Ramos (cell line): ENCODE measurements at regions not wholly inside any gene's neighbourhood (a gene's known extent, or its start where the extent isn't known, plus 50 kb on each side); places are given as distances from the start of the nearest gene placed in this dataset.
"Not testable (repeated sequence)": the region's sequence is repeated elsewhere in the genome, so short reads cannot be mapped to it uniquely, and the experiment has no call there.

ENCODE experiments used
- in situ Hi-C: fragments of 300-500 bp; cut with MboI; formaldehyde crosslinking; loops from one replicate; pipeline ENCODE4 v1.14.3; 2022; ENCODE audit warnings: low sequenced_read_pairs; ENCODE audit not compliant: unreplicated experiment

DNA sequence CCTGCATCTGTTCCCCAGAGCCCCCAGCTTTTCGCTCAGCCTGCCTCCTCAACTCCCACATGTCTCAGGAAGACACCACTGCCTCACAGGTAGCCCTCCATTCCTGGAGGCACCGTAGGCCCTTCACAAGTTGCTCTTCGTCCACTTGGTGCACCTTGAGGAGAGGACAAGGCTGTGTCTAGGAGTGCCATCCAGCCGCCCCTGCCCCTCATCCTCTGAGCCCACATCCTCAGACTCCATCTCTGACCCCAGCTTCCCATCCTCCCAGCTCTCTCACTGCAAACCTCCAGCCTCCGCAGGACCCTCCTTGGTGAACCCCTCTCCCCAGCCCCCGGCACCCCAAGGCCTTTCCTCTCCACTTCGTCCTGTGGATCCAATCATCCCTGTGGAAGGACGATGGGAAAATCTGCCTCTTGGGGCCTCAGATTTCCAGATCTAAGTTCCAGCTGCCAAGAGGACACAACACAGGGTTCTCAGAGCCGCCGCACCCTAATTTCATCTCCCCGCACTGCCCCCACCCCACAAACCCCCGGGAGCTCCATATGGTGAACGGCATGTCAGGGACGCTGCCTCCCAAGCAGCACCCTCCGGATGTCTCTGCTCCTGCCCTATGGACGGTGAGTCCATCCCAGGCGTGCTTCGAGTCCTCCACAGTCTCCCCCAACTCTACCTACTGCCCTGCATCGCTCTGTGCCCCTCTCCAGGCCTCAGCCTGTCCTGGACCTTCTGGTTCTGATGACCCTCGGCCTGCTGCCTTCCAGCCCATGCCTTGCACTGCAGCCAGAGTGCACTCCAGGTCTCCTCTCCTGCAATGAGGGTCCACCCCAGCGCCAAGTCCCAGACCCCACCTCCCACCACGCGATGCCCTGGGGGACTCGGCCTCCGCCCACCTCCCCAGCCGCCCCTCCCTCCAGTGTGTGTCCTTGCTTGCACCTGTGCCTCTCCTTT lies 314.1 kb upstream of the DIO3 start:
- in situ Hi-C loops: no loop called here

DNA sequence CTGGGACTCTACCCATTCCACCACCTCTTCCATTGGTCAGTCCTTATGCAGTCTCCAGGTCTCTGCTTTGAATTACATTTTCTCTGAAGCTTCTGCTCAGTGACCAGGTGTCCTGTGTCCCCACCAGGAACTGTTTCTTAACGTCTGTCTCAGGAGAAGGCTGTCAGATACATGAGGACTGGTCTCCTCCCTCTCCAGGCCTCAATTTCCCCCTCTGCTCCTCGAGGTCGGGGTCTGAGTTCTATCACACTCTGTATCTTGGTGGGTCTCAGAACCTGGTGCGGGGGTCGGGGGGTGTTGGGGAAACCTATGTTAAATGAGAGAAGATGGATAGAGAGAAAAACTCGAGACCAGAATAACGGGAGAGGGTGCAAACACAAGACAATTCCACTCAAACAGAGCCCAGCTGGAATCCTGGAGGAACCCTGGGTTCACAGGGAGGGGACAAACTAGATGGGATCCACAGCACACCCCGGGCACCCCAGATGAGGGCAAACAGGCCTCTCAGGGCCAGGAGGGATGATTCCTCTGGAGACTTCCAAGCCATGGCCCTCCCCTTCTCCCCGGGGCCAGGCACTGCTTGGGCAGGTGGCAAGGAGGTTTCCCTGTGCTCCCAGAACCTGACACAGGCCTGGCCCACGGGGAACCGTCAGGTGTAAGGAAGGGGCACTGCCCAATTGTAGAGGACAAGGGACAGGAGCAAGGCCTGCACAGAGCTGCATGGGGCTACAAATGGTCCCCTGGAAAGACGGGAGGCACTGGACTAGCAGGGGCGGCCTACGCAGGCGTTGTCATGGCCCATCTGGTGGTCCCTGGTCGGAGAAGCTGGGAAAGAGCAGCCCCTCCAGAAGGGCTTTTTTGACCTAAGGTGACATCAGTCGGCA lies 313.2 kb upstream of the DIO3 start:
- in situ Hi-C loops: no loop called here

DNA sequence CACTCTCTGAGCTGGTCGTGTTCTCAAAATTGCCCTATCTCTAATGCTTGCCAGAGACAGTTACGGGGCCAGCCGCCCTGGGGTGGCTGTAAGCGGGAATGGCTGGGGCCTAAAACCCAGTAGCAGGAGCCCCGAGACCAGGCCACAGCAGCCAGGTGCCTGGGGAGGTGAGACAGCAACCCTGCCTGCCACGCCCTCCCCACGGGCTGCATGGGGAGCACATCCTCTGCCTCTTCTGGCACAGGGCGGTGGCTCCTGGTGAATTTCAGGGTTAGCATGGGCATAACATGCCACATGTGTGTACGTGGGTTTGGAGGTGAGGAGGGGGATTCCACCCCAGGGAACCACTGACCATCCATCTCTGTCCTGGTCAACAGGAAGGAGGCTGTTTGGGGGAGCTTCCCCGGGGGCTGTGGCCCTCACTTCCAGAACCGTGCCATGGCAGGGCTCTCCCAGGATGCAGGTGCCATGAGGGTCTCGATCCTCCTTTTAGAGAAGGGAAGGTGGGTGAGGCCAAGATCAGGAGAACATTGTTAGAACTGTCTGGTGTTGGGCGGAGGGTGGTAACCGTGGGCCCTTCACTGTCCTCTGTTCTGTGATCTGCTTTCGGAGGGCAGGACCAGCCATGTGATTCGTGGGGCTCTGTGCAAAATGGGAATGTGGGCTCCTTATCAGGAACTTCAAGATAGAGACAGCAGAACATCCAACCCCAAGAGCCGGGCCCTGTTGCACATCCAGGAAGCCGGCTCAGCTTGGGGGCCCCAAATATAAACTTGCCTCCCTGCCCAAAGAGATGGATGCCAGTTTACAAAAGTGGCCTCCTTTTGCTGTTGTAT lies 312.2 kb upstream of the DIO3 start:
- in situ Hi-C loops: no loop called here

DNA sequence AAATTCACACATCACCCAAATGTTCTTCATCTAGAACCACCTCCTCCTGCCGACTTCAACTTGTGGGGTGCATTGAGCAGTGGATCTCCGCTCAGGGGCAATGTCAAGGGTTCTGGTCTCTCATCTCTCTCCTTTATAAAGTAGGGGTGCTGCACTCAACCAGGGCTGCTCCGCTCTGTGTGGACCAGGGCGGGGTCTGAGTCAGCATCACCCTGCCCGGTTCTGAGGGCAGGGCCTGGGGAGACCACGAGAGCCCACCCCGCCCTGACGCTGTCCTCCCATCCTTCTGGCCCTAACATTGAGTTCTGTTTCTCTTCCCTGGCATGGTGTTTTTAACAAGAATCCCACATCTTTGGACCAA lies 311.6 kb upstream of the DIO3 start:
- in situ Hi-C loops: no loop called here

DNA sequence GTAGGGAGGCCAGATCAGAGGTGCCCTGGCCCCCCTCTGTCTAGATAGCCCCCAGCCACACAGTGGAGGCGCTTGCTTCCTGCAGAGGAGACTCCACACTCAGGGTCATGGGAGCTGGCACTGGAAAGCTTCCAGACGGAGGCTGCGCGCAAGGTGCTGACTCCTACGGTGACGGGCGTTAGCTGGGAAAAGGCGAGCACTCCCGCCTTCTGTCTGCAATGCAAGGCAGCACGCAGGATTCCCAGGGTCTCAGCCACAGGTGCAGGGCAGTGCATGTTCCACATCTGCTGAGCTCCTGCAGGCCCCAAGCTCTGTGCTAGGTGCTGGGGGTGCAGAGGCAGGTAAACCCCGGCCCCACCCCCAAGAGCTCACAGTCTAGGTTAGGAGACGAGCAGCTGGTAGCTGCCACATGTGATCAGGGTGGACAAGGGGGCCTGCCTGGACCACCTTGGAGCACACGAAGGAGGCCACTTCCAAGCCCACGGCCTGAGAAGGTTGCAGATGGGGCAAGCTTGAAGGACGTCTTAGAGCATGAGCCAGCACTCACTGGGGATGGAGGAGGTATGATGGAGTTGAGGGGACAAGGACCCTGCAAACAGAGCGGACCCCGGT lies 310.9 kb upstream of the DIO3 start:
- in situ Hi-C loops: no loop called here

DNA sequence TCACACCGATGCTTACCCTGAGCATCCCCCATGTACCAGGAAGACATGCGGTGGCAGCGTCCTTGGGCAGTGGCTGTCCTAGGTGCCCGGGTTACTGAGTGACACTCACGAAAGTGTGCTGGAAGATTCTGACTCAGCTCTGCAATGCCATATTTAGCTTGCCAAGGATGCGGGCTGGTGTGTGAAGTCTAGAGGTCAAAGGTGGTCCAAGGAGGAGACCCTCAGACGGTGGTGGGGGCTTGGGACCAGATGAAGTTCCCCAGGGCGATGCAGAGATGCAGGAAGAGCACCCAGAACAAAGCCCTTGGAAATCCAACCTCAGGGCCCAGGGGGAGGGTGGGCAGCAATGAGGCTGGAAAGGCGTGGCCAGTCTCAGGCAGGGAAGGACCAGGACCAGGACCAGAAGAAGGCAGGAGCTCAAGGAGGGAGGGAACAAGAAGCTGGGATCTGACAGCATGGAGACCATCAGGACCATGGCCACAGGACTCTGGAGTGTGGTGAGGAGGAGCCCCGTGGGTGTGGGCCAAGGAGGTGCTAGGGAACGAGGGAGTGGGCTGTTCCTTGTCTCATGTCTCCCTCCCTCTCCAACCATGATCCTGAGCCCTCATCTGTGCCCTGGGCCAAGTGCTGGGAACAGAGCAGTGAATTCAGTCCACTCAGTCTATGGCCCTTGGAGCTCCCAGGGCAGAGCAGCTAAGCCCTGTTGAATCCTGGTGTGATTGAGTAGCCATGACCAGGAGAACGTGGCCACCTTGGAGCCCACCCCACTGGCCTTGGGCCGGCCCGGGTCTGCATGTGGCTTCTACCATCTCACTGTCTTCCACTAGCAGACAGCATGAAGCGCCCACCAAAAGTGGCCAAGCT lies 310.1 kb upstream of the DIO3 start:
- in situ Hi-C loops: no loop called here

DNA sequence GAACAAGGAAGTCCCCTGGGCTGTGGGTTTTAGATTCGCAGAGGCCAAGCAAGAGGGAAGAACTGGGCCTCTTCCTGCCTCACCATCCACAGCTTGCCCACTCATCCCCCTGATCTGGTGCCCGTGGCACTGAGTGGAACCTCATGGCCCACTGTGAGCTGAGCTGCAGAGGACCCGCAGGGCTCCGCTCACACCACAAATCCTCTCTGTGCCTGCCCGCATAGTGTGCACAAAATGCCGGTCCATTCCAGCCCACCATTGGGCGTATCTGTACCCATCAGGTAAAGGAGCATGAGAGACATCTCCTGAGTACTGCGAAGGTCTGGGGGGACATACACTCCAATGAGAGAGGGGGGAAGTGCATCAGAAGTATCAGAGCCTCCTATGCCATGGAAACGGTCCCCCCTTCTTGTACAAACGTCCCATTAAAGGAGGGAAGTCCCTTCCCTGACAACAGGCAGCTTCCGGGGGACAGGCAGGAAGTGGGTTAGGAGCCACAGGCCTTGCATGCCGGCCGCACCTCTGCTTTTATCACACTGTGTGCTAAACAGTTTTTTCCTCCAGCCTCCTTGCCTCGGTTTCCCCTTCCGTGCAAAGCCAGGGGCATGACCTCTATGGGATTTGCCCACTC lies 309.4 kb upstream of the DIO3 start:
- in situ Hi-C loops: no loop called here

DNA sequence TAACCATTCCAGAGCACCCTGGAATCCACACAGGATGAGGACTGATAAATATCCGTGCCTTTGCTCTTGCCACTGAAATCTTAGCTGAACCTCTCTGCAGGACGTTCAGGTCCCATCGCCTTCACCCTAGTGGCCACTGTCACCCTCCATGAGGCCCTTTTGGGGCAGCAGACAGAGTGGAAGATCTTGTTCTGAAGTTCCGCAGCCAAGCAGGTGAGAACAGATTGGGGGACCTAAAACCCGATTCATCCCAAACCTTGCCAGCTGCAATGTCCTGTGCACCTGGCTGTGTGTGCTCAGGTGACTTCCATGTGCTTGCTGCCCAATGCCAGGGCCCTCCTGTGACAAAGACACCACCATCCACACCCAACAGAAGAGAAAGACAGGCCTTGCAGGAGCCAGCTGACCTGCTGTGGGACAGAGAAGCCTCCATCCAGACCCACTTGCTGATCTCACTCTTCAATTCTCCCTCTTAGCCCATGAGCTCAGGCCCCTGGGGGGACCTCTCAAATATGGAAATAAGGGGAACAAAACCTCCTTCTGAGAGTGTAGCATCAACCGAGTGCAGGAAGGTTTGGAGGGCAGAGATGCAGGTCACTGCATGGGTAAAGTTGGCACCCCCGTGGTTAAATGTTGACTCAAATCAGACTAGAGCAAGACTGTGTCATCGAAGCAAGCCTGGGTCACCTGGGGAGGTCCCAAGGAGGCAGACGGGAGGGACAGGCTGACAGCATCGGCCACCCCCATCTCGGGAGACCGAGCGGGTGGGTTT lies 308.7 kb upstream of the DIO3 start:
- in situ Hi-C loops: no loop called here

DNA sequence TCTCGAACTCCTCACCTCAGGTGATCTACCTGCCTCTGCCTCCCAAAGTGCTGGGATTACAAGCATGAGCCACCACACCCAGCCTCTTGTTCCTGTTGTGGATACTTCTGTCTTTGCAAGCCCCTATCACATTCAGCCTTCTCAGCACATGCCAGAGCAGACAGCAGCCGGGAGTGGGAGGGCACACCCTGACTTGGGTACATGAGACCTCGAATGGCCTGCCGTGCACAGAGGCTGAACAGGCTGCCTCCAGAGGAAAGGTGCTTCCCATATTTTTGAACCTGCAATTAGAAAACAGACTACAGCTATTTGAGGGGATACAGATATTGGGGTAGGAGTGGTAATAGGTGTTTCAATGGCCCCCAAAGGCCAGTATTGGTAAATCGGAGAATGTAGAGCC lies 307.3 kb upstream of the DIO3 start:
- in situ Hi-C loops: no loop called here

DNA sequence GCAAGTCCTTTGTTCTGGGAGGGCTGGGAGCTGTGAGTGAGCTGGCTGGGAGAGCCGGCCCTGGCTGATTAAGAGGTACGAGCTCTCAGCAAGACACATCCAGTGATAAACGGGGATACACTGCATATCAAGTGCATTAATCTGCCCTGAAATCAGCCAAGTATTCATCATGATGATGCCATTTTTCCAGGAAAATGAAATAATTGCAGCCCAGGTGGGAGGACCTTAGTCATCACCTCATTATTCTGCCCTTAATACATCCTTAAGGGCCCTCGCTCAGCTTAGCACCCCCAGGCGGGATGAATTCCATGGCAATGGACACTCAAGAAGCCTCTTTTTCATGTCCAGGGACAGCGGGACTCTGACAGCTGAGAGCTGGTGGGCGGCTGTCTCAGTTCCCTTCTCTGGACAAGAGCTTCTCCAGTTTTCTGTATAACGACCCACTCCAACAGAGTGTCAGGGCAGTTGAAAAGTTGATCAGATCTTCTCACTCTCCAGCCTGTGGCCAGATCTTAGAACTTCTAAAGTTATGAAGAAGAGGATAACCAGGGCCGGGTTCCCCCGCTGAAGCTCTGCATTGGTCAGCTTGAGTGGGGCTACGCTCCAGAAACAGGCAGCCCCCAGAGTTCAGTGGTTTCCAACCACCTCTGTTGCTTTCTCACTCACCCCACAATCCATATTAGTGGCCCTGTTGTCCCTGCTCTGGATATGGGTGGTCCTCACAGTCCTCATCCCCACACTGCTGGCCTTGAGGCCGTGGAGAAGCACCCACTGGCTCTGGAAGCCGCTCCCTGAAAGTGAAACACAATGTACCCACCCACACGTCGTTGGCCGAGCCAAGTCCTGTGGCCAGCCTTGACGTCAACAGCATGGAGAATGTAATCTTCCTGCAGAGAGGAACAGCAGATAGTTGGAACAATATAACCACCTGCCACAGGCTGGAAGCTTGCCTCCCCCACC lies 306.2 kb upstream of the DIO3 start:
- in situ Hi-C loops: no loop called here

DNA sequence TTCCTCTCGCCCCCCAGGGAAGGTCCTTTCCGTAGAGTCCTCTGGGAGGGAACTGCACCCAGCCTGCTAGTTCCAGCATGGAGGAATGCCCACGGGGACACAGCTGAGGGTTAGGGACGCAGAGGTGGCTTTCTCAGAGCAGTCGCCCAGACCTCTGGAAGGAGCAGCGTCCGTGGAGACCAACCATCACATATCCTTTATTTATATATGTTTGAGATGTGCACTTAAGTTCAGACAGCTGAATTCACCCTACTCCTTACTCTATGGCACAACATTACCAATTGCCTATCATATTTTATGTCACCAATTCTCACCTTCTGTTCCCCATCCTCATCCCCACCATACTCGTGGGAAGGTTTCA lies 305.6 kb upstream of the DIO3 start:
- in situ Hi-C loops: no loop called here

DNA sequence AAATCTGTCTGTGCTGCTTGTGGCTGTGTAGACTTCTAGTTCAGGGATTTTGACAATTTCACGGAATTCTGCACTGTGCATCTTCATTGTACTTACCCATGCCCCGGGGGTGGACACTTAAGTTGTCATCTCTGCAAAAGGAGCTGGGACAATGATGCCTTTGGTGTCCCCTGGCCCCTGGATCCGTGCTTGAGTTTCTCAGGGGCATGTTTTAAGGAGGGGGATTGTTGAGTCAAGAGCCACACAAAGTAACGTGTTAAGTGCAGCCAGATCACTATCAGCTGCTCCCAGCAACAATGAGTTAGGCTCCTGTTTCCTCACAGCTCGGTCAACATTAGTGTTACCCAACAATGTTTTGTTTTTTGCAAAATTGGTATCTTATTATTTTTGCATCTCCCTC lies 305.0 kb upstream of the DIO3 start:
- in situ Hi-C loops: no loop called here

DNA sequence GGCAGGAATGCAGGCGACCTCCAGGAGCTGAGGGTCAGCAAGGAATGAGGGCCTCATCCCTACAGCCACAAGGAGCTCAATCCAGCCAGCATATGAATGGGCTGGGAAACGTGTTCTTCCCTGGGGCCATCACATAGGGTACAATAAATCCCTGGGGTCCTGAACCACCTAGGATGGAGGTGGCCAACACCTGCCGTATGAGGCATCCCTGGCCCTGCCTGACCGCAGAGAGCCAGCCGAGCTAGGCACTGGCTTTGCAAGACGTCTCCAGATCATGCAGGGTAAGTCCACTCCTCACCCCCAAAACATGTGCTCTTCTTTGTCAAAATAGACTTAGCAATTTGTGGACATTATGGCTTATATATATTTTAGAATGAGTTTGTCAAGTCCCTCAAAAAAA lies 303.7 kb upstream of the DIO3 start:
- in situ Hi-C loops: no loop called here

DNA sequence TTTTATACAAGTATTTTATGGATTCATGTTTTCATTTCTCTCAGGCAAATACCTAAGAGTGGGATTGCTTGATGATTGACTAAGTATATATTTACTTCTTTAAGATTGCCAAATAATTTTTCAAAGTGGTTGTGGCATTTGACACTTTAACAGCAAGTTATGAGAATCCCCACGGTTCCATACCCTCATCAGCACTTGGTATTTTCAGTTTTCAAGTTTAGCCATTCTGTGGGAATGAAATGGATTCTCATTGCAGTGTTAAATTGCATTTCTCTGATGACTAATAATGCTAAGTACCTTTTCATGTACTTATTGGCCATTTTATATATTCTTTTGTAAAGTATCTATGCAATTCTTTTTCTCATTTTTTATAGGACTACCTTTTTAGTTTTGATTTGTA lies 301.5 kb upstream of the DIO3 start:
- in situ Hi-C loops: no loop called here

DNA sequence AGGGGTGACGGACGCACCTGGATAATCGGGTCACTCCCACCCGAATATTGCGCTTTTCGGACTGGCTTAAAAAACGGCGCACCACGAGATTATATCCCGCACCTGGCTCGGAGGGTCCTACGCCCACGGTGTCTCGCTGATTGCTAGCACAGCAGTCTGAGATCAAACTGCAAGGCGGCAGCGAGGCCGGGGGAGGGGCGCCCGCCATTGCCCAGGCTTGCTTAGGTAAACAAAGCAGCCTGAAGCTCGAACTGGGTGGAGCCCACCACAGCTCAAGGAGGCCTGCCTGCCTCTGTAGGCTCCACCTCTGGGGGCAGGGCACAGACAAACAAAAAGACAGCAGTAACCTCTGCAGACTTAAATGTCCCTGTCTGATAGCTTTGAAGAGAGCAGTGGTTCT lies 294.9 kb upstream of the DIO3 start:
- in situ Hi-C loops: not testable (repeated sequence)

DNA sequence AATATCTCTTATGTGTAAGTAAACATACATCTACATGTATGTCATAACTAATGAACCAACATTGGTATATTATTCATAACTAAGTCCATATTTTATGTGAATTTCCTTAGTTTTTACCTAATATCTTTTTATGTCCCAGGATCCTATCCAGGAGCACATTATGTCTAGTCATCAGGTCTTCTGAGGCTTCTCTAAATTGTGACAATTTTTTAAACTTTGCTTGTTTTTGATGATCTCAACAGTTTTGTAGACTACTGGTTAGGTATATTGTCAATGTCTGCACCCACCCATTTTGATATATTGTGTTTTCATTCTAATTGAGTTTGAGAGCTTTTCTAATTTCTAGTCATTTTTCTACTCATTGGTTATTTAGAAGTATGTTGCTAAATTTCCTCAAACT lies 288.2 kb upstream of the DIO3 start:
- in situ Hi-C loops: no loop called here
